K562 (cell line): ENCODE measurements at regions not wholly inside any gene's neighbourhood (a gene's known extent, or its start where the extent isn't known, plus 50 kb on each side); places are given as distances from the start of the nearest gene placed in this dataset.

ENCODE experiments used
- CBFB ChIP-seq: sonication (generic); formaldehyde crosslinking; IDR thresholded peaks from 2 replicates; pipeline ENCODE4 v1.4.0; 2020; ENCODE audit warnings: mild to moderate bottlenecking, missing genetic modification reagents
- CBX8 ChIP-seq: fragments of 200-600 bp; sonication (generic); IDR thresholded peaks from 2 replicates; pipeline ENCODE4 v1.6.1; 2012; ENCODE audit warnings: borderline replicate concordance, mixed run types, low read depth, mild to moderate bottlenecking, moderate library complexity, mixed read lengths, low read length, control low read depth, inconsistent platforms; ENCODE audit not compliant: poor library complexity, severe bottlenecking; ENCODE audit errors: extremely low read depth
- EGR1 ChIP-seq: fragments of 450-650 bp; conservative IDR thresholded peaks from 2 replicates; pipeline ENCODE4 v1.6.1; 2017; ENCODE audit warnings: mild to moderate bottlenecking
- GABPA ChIP-seq: fragments of 200-800 bp; sonication (Bioruptor generic); conservative IDR thresholded peaks from 2 replicates; pipeline ENCODE4 v1.6.1; 2016; ENCODE audit warnings: low read depth, missing genetic modification characterization, missing compliant biosample characterization
- HNRNPLL ChIP-seq: fragments of 200-400 bp; formaldehyde crosslinking; IDR thresholded peaks from 2 replicates; pipeline ENCODE4 v1.6.1; 2017; ENCODE audit warnings: low read length, low read depth, mild to moderate bottlenecking; ENCODE audit not compliant: poor library complexity, severe bottlenecking
- NR4A1 ChIP-seq, 2 experiments: fragments of 250-450 bp in 1 of 2; fragments of 450-650 bp in 1 of 2; sonication (Bioruptor Pico) in 1 of 2; IDR thresholded peaks; 2 replicates each; pipeline versions ENCODE4 v1.4.0 to v1.6.1; 2016 to 2020; ENCODE audit warnings: mild to moderate bottlenecking in 2 of 2, missing compliant biosample characterization in 1 of 2, missing genetic modification characterization in 1 of 2, moderate library complexity in 1 of 2
- RBM39 ChIP-seq: fragments of 200-400 bp; formaldehyde crosslinking; optimal IDR thresholded peaks from 2 replicates; pipeline ENCODE3; 2018; ENCODE audit warnings: low read depth, low read length
- YY1 ChIP-seq, 3 experiments: IDR thresholded peaks; 2 replicates each; pipeline ENCODE4 v1.6.1; 2011; ENCODE audit warnings: low read length in 2 of 3, mild to moderate bottlenecking in 2 of 3, moderate library complexity in 2 of 3, borderline replicate concordance in 1 of 3, control low read depth in 1 of 3, low read depth in 1 of 3; ENCODE audit not compliant: insufficient read depth in 3 of 3, insufficient replicate concordance in 2 of 3, control insufficient read depth in 1 of 3, insufficient read length in 1 of 3; ENCODE audit errors: extremely low read depth in 1 of 3
- ZNF780A ChIP-seq: fragments of 250-450 bp; sonication (Bioruptor Pico); IDR thresholded peaks from 2 replicates; pipeline ENCODE4 v1.5.0; 2021; ENCODE audit warnings: mild to moderate bottlenecking
- TF ChIP-seq, protein P1 (sequence below): fragments of 250-450 bp; sonication (Bioruptor Pico); IDR thresholded peaks from 2 replicates; pipeline ENCODE4 v1.8.0; 2021; ENCODE audit warnings: mild to moderate bottlenecking, moderate library complexity
- TF ChIP-seq, protein P2 (sequence below), 3 experiments: IDR thresholded peaks in 2 of 3; conservative IDR thresholded peaks in 1 of 3; 2 replicates each; pipeline ENCODE4 v1.5.1; 2011 to 2012; ENCODE audit warnings: low read length in 3 of 3, mild to moderate bottlenecking in 3 of 3, control low read depth in 2 of 3, improper control_type of control experiment in 1 of 3, inconsistent platforms in 1 of 3, low read depth in 1 of 3, mixed read lengths in 1 of 3, moderate library complexity in 1 of 3; ENCODE audit not compliant: insufficient read depth in 2 of 3
- TF ChIP-seq, protein P3 (sequence below), 2 experiments: fragments of 450-650 bp; formaldehyde crosslinking in 1 of 2; IDR thresholded peaks; 2 replicates each; pipeline versions ENCODE4 v1.4.0 to v1.6.1; 2014 to 2020; ENCODE audit warnings: mild to moderate bottlenecking in 2 of 2, borderline replicate concordance in 1 of 2, low read depth in 1 of 2
- TF ChIP-seq, protein P4 (sequence below): sonication (generic); formaldehyde crosslinking; IDR thresholded peaks from 2 replicates; pipeline ENCODE4 v1.8.1; 2022; ENCODE audit warnings: missing genetic modification reagents

DNA sequence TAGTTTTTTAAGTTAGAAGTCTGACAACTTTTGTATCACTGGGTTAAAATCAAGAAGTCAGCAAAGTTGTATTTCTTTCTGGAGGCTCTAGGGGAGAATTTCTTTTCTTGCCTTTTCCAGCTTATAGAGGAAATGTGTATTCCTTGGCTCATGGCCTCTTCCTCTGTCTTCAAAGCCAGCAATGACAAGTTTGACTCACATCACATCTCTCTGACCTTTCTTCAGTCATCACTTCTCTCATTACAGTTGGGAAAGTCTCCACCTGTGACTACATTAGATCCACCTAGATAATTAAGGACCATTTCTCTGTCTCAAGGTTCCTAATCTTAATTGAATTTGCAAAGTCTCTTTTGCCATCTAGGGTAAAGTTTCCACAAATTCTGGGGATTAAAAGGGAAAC lies 339.9 kb downstream of the TENT4A start:
- TF ChIP-seq, protein P1, sequence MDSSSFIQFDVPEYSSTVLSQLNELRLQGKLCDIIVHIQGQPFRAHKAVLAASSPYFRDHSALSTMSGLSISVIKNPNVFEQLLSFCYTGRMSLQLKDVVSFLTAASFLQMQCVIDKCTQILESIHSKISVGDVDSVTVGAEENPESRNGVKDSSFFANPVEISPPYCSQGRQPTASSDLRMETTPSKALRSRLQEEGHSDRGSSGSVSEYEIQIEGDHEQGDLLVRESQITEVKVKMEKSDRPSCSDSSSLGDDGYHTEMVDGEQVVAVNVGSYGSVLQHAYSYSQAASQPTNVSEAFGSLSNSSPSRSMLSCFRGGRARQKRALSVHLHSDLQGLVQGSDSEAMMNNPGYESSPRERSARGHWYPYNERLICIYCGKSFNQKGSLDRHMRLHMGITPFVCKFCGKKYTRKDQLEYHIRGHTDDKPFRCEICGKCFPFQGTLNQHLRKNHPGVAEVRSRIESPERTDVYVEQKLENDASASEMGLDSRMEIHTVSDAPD (CRISPR knock-in tag): no peak
- TF ChIP-seq HNRNPLL: no peak
- TF ChIP-seq, protein P2, sequence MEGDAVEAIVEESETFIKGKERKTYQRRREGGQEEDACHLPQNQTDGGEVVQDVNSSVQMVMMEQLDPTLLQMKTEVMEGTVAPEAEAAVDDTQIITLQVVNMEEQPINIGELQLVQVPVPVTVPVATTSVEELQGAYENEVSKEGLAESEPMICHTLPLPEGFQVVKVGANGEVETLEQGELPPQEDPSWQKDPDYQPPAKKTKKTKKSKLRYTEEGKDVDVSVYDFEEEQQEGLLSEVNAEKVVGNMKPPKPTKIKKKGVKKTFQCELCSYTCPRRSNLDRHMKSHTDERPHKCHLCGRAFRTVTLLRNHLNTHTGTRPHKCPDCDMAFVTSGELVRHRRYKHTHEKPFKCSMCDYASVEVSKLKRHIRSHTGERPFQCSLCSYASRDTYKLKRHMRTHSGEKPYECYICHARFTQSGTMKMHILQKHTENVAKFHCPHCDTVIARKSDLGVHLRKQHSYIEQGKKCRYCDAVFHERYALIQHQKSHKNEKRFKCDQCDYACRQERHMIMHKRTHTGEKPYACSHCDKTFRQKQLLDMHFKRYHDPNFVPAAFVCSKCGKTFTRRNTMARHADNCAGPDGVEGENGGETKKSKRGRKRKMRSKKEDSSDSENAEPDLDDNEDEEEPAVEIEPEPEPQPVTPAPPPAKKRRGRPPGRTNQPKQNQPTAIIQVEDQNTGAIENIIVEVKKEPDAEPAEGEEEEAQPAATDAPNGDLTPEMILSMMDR (IDR thresholded peaks at IDR 0.05 in 2 of 3, conservative IDR thresholded peaks at IDR 0.05 in 1 of 3; ENCODE audit: insufficient read depth in 2 of 3, low read depth in 1 of 3, low read length in 3 of 3): no peak
- TF ChIP-seq RBM39: no peak
- TF ChIP-seq YY1 (IDR thresholded peaks at IDR 0.05; ENCODE audit: borderline replicate concordance in 1 of 3, control insufficient read depth in 1 of 3, extremely low read depth in 1 of 3, insufficient read depth in 3 of 3, insufficient read length in 1 of 3, insufficient replicate concordance in 2 of 3, low read depth in 1 of 3, low read length in 2 of 3): no peak
- no peak for TF ChIP-seq CBX8
- TF ChIP-seq EGR1: no peak
- no peak for TF ChIP-seq NR4A1 (CRISPR knock-in tag; IDR thresholded peaks at IDR 0.05)
- no peak for TF ChIP-seq NR4A1 (tag; IDR thresholded peaks at IDR 0.05)
- TF ChIP-seq, protein P3, sequence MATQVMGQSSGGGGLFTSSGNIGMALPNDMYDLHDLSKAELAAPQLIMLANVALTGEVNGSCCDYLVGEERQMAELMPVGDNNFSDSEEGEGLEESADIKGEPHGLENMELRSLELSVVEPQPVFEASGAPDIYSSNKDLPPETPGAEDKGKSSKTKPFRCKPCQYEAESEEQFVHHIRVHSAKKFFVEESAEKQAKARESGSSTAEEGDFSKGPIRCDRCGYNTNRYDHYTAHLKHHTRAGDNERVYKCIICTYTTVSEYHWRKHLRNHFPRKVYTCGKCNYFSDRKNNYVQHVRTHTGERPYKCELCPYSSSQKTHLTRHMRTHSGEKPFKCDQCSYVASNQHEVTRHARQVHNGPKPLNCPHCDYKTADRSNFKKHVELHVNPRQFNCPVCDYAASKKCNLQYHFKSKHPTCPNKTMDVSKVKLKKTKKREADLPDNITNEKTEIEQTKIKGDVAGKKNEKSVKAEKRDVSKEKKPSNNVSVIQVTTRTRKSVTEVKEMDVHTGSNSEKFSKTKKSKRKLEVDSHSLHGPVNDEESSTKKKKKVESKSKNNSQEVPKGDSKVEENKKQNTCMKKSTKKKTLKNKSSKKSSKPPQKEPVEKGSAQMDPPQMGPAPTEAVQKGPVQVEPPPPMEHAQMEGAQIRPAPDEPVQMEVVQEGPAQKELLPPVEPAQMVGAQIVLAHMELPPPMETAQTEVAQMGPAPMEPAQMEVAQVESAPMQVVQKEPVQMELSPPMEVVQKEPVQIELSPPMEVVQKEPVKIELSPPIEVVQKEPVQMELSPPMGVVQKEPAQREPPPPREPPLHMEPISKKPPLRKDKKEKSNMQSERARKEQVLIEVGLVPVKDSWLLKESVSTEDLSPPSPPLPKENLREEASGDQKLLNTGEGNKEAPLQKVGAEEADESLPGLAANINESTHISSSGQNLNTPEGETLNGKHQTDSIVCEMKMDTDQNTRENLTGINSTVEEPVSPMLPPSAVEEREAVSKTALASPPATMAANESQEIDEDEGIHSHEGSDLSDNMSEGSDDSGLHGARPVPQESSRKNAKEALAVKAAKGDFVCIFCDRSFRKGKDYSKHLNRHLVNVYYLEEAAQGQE (IDR thresholded peaks at IDR 0.05; ENCODE audit: borderline replicate concordance): no peak
- TF ChIP-seq, protein P3 (CRISPR knock-in tag; IDR thresholded peaks at IDR 0.05; ENCODE audit: low read depth): no peak
- TF ChIP-seq CBFB (CRISPR knock-in tag): no peak
- TF ChIP-seq, protein P4, sequence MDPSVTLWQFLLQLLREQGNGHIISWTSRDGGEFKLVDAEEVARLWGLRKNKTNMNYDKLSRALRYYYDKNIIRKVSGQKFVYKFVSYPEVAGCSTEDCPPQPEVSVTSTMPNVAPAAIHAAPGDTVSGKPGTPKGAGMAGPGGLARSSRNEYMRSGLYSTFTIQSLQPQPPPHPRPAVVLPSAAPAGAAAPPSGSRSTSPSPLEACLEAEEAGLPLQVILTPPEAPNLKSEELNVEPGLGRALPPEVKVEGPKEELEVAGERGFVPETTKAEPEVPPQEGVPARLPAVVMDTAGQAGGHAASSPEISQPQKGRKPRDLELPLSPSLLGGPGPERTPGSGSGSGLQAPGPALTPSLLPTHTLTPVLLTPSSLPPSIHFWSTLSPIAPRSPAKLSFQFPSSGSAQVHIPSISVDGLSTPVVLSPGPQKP (CRISPR knock-in tag): no peak
- TF ChIP-seq ZNF780A (CRISPR knock-in tag): no peak
- no peak for TF ChIP-seq GABPA (tag)
